ENCODE measurements at regions not wholly inside any gene's neighbourhood (a gene's known extent, or its start where the extent isn't known, plus 50 kb on each side); places are given as distances from the start of the nearest gene placed in this dataset.

GRCh38 chr7:68550635-68551034 is 1047.6 kb upstream of the AUTS2 start:
- TF ChIP-seq CTCF (IDR thresholded peaks at IDR 0.05; ENCODE audit: insufficient read depth, low read depth, low read length) (no peak), EZH2 (IDR thresholded peaks at IDR 0.05; ENCODE audit: insufficient read depth, low read length) (no peak)

Data from astrocyte (in vitro differentiated cells and primary cell).